ENCODE measurements at regions not wholly inside any gene's neighbourhood (a gene's known extent, or its start where the extent isn't known, plus 50 kb on each side); places are given as distances from the start of the nearest gene placed in this dataset.

GRCh38 chr3:157865352-157866000, 240.7 kb downstream of the SHOX2 start:
- TF ChIP-seq PBX3 (IDR thresholded peaks at IDR 0.05) (no peak), POLR2A (IDR thresholded peaks at IDR 0.05; ENCODE audit: low read length) (no peak), CTCF (IDR thresholded peaks at IDR 0.05) (peak; percentile 34; the same call in 2 of the 3 replicates), CBX8 (IDR thresholded peaks at IDR 0.05) (no peak), ZC3H11A (IDR thresholded peaks at IDR 0.05) (no peak), JUNB (IDR thresholded peaks at IDR 0.05) (no peak), KDM5A (IDR thresholded peaks at IDR 0.05) (no peak), RAD21 (conservative IDR thresholded peaks at IDR 0.05 in 1 of 2, IDR thresholded peaks at IDR 0.05 in 1 of 2) (peak; percentile 40 to 64; a peak in 4 of 5 replicates)
